ENCODE measurements at regions not wholly inside any gene's neighbourhood (a gene's known extent, or its start where the extent isn't known, plus 50 kb on each side); places are given as distances from the start of the nearest gene placed in this dataset.

GRCh38 chr21:23093259-23093658, 2095.1 kb downstream of the NCAM2 start:
- TF ChIP-seq SUZ12 (IDR thresholded peaks at IDR 0.05; ENCODE audit: extremely low read depth, insufficient read depth, insufficient read length) (no peak), ZNF274 (IDR thresholded peaks at IDR 0.05; ENCODE audit: low read depth, low read length) (no peak), YY1 (IDR thresholded peaks at IDR 0.05; ENCODE audit: insufficient read depth, insufficient read length) (no peak)

Data from NT2/D1 (cell line).